GM23248 (cell line): ENCODE measurements at regions not wholly inside any gene's neighbourhood (a gene's known extent, or its start where the extent isn't known, plus 50 kb on each side); places are given as distances from the start of the nearest gene placed in this dataset.

Source experiments
- EZH2 ChIP-seq: fragments of 200-600 bp; sonication (generic); IDR thresholded peaks from 2 replicates; pipeline ENCODE4 v1.6.1; 2018; ENCODE audit warnings: antibody characterized with exemption, mild to moderate bottlenecking; ENCODE audit not compliant: insufficient read depth, poor library complexity, severe bottlenecking
- EZH2phosphoT487 ChIP-seq: fragments of 200-600 bp; sonication (generic); IDR thresholded peaks from 2 replicates; pipeline ENCODE4 v1.6.1; 2018; ENCODE audit warnings: antibody characterized with exemption, moderate library complexity, mild to moderate bottlenecking, low read depth; ENCODE audit not compliant: insufficient read depth

DNA sequence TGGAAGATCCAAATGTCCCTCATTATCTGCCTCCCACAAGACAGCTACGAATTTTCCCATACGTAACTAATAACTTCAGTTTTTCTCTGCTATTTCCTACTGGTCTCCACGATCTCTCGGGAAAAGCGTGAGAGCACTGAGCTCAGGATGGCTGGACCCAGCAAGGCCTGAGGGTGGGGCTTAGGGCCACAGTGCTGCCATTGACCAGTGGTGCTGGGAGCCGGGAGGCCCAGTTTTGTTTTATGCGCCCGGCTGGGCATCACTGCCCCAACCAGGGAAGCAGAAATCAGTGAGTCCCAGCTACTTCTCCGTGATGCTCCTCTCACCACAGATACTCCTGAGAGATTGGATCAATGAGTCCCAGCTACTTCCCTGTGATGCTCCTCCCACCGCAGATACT, 238.4 kb downstream of the LY86 start:
- no peak for TF ChIP-seq EZH2phosphoT487
- no peak for TF ChIP-seq EZH2
